Upper lobe of left lung (tissue), 4 donors: ENCODE measurements at regions not wholly inside any gene's neighbourhood (a gene's known extent, or its start where the extent isn't known, plus 50 kb on each side); places are given as distances from the start of the nearest gene placed in this dataset.

Experiments used
- EP300 ChIP-seq, 4 donors: sonication (generic); formaldehyde crosslinking; IDR thresholded peaks; one replicate each; pipeline ENCODE4 v1.5.1; 2017; ENCODE audit warnings: antibody characterized with exemption in 4 of 4, control low read depth in 2 of 4
- POLR2A ChIP-seq, 4 donors: fragments of 450-650 bp; IDR thresholded peaks; one replicate each; pipeline ENCODE4 v1.5.1; 2016 to 2017; ENCODE audit warnings: antibody characterized with exemption in 4 of 4, mild to moderate bottlenecking in 2 of 4
- POLR2AphosphoS5 ChIP-seq, 2 donors: sonication (generic); formaldehyde crosslinking; IDR thresholded peaks; one replicate each; pipeline ENCODE4 v1.5.1; 2017; ENCODE audit warnings: antibody characterized with exemption in 2 of 2
- TF ChIP-seq, protein P1 (sequence below), 6 experiments: fragments of 450-650 bp in 4 of 6; fragments of 200-600 bp in 2 of 6; sonication (generic) in 2 of 6; IDR thresholded peaks; one replicate each; pipeline ENCODE4 v1.5.1; 2016 to 2019; ENCODE audit warnings: antibody characterized with exemption in 6 of 6

DNA sequence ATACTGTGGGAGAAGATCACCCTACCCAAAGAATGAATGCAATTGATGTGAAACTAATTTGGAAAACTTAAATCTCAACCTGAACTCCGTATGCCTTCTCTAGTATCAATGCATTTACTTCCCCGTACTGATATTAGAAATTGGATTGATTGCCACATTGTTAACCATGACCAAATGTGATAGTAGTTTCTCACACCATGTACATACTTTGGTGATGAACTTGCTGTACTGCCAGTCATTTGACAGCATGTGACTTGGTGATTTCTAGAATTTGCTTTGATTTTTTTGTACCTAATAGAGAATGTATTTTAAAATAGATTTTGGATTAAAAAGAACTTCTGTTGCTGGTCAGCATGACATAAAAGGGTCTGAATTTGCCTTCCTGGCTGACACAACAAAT is 579.8 kb upstream of the TMEM132C start:
- TF ChIP-seq, protein P1, sequence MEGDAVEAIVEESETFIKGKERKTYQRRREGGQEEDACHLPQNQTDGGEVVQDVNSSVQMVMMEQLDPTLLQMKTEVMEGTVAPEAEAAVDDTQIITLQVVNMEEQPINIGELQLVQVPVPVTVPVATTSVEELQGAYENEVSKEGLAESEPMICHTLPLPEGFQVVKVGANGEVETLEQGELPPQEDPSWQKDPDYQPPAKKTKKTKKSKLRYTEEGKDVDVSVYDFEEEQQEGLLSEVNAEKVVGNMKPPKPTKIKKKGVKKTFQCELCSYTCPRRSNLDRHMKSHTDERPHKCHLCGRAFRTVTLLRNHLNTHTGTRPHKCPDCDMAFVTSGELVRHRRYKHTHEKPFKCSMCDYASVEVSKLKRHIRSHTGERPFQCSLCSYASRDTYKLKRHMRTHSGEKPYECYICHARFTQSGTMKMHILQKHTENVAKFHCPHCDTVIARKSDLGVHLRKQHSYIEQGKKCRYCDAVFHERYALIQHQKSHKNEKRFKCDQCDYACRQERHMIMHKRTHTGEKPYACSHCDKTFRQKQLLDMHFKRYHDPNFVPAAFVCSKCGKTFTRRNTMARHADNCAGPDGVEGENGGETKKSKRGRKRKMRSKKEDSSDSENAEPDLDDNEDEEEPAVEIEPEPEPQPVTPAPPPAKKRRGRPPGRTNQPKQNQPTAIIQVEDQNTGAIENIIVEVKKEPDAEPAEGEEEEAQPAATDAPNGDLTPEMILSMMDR (IDR thresholded peaks at IDR 0.05) = no peak
- no peak for TF ChIP-seq POLR2A (IDR thresholded peaks at IDR 0.05)
- no peak for TF ChIP-seq EP300 (IDR thresholded peaks at IDR 0.05)
- TF ChIP-seq POLR2AphosphoS5 (IDR thresholded peaks at IDR 0.05) = no peak
